ENCODE measurements at regions not wholly inside any gene's neighbourhood (a gene's known extent, or its start where the extent isn't known, plus 50 kb on each side); places are given as distances from the start of the nearest gene placed in this dataset.

- no peak for ATAC-seq
- peaks cover 3% of the 10 kb centered on the region for H3K9me3 Mint-ChIP-seq (ENCODE audit: low read depth)
- CTCF ChIA-PET = no interaction called here
- H3K4me1 Mint-ChIP-seq = no peaks in the 10 kb centered on the region
- H3K27ac Mint-ChIP-seq = no peak overlapping the region
- H3K36me3 Mint-ChIP-seq = no peaks in the 10 kb centered on the region
- no peaks in the 10 kb centered on the region for H3K27me3 Mint-ChIP-seq
- DNase-seq = no peak
- no peak overlapping the region for H3K4me3 Mint-ChIP-seq
Measured at GRCh38 chr2:129610766-129611165, 368.7 kb upstream of the RAB6C start.

- CTCF ChIA-PET = no interaction called here
- peaks cover 3% of the 10 kb centered on the region for H3K9me3 Mint-ChIP-seq (ENCODE audit: low read depth)
- H3K27me3 Mint-ChIP-seq = no peaks in the 10 kb centered on the region
- H3K36me3 Mint-ChIP-seq = no peaks in the 10 kb centered on the region
- no peaks in the 10 kb centered on the region for H3K4me1 Mint-ChIP-seq
- ATAC-seq (no peak), DNase-seq (no peak)
- H3K4me3 Mint-ChIP-seq = no peak overlapping the region
- H3K27ac Mint-ChIP-seq = no peak overlapping the region
Measured at GRCh38 chr2:129611471-129611870, 368.0 kb upstream of the RAB6C start.

- no peaks in the 10 kb centered on the region for H3K27me3 Mint-ChIP-seq
- CTCF ChIA-PET = no interaction called here
- no peaks in the 10 kb centered on the region for H3K9me3 Mint-ChIP-seq (ENCODE audit: low read depth)
- no peak overlapping the region for H3K4me3 Mint-ChIP-seq
- ATAC-seq (no peak), DNase-seq (no peak)
- no peaks in the 10 kb centered on the region for H3K4me1 Mint-ChIP-seq
- no peaks in the 10 kb centered on the region for H3K36me3 Mint-ChIP-seq
- no peak overlapping the region for H3K27ac Mint-ChIP-seq
Measured at GRCh38 chr2:129619471-129619870, 360.0 kb upstream of the RAB6C start.

GRCh38 chr2:129620411-129620810 is 359.1 kb upstream of the RAB6C start:
- H3K27me3 Mint-ChIP-seq = no peaks in the 10 kb centered on the region
- no peak overlapping the region for H3K4me3 Mint-ChIP-seq
- no peak overlapping the region for H3K27ac Mint-ChIP-seq
- no peaks in the 10 kb centered on the region for H3K4me1 Mint-ChIP-seq
- no peak for DNase-seq
- no peaks in the 10 kb centered on the region for H3K9me3 Mint-ChIP-seq (ENCODE audit: low read depth)
- CTCF ChIA-PET = no interaction called here
- no peak for ATAC-seq
- no peaks in the 10 kb centered on the region for H3K36me3 Mint-ChIP-seq

- DNase-seq (no peak), ATAC-seq (no peak)
- Mint-ChIP-seq H3K4me1 (no peaks in the 10 kb centered on the region), H3K9me3 (ENCODE audit: low read depth) (no peaks in the 10 kb centered on the region), H3K27me3 (no peaks in the 10 kb centered on the region), H3K27ac (no peak overlapping the region), H3K36me3 (no peaks in the 10 kb centered on the region), H3K4me3 (no peak overlapping the region)
- CTCF ChIA-PET = no interaction called here
Measured at GRCh38 chr2:129623783-129624182, 355.7 kb upstream of the RAB6C start.

GRCh38 chr2:129627437-129627836 is 352.0 kb upstream of the RAB6C start:
- Mint-ChIP-seq H3K36me3 (no peaks in the 10 kb centered on the region), H3K9me3 (ENCODE audit: low read depth) (no peaks in the 10 kb centered on the region), H3K27ac (no peak overlapping the region), H3K4me3 (no peak overlapping the region), H3K4me1 (no peaks in the 10 kb centered on the region), H3K27me3 (no peaks in the 10 kb centered on the region)
- CTCF ChIA-PET = no interaction called here
- DNase-seq (no peak), ATAC-seq (no peak)

- H3K9me3 Mint-ChIP-seq (ENCODE audit: low read depth) = no peaks in the 10 kb centered on the region
- ATAC-seq = no peak
- no peaks in the 10 kb centered on the region for H3K27me3 Mint-ChIP-seq
- DNase-seq = no peak
- CTCF ChIA-PET = no interaction called here
- no peak overlapping the region for H3K27ac Mint-ChIP-seq
- H3K4me3 Mint-ChIP-seq = no peak overlapping the region
- no peaks in the 10 kb centered on the region for H3K4me1 Mint-ChIP-seq
- no peaks in the 10 kb centered on the region for H3K36me3 Mint-ChIP-seq
Measured at GRCh38 chr2:129636692-129637091, 342.8 kb upstream of the RAB6C start.

GRCh38 chr2:129641371-129641770 is 338.1 kb upstream of the RAB6C start:
- CTCF ChIA-PET = no interaction called here
- H3K36me3 Mint-ChIP-seq = no peaks in the 10 kb centered on the region
- no peaks in the 10 kb centered on the region for H3K9me3 Mint-ChIP-seq (ENCODE audit: low read depth)

GRCh38 chr2:129642526-129643043 is 336.9 kb upstream of the RAB6C start:
- Mint-ChIP-seq H3K27me3 (no peaks in the 10 kb centered on the region), H3K4me3 (no peak overlapping the region), H3K36me3 (no peaks in the 10 kb centered on the region), H3K4me1 (no peaks in the 10 kb centered on the region), H3K9me3 (ENCODE audit: low read depth) (no peaks in the 10 kb centered on the region), H3K27ac (no peak overlapping the region)
- CTCF ChIA-PET = no interaction called here
- ATAC-seq = no peak
- no peak for DNase-seq

More at GRCh38 chr2:129641371-129641770, 338.1 kb upstream of the RAB6C start:
- DNase-seq (no peak), ATAC-seq (no peak)
- H3K27ac Mint-ChIP-seq = no peak overlapping the region
- no peaks in the 10 kb centered on the region for H3K27me3 Mint-ChIP-seq
- H3K4me1 Mint-ChIP-seq = no peaks in the 10 kb centered on the region
- H3K4me3 Mint-ChIP-seq = no peak overlapping the region

GRCh38 chr2:129645335-129645734 is 334.1 kb upstream of the RAB6C start:
- H3K4me3 Mint-ChIP-seq = no peak overlapping the region
- no peaks in the 10 kb centered on the region for H3K4me1 Mint-ChIP-seq
- H3K27ac Mint-ChIP-seq = no peak overlapping the region
- no peaks in the 10 kb centered on the region for H3K27me3 Mint-ChIP-seq
- no peaks in the 10 kb centered on the region for H3K36me3 Mint-ChIP-seq
- H3K9me3 Mint-ChIP-seq (ENCODE audit: low read depth) = no peaks in the 10 kb centered on the region
- ATAC-seq = no peak
- CTCF ChIA-PET = no interaction called here
- no peak for DNase-seq

GRCh38 chr2:129646107-129646506 is 333.4 kb upstream of the RAB6C start:
- Mint-ChIP-seq H3K27me3 (no peaks in the 10 kb centered on the region), H3K9me3 (ENCODE audit: low read depth) (no peaks in the 10 kb centered on the region), H3K27ac (no peak overlapping the region), H3K4me3 (no peak overlapping the region), H3K36me3 (no peaks in the 10 kb centered on the region), H3K4me1 (no peaks in the 10 kb centered on the region)
- ATAC-seq (no peak), DNase-seq (no peak)
- CTCF ChIA-PET = no interaction called here

- Mint-ChIP-seq H3K27ac (no peak overlapping the region), H3K9me3 (ENCODE audit: low read depth) (no peaks in the 10 kb centered on the region), H3K27me3 (no peaks in the 10 kb centered on the region), H3K36me3 (no peaks in the 10 kb centered on the region), H3K4me3 (no peak overlapping the region), H3K4me1 (no peaks in the 10 kb centered on the region)
- ATAC-seq (no peak), DNase-seq (no peak)
- CTCF ChIA-PET = no interaction called here
Measured at GRCh38 chr2:129653246-129653645, 326.2 kb upstream of the RAB6C start.

- H3K9me3 Mint-ChIP-seq (ENCODE audit: low read depth) = no peaks in the 10 kb centered on the region
- no peaks in the 10 kb centered on the region for H3K27me3 Mint-ChIP-seq
- no peak overlapping the region for H3K4me3 Mint-ChIP-seq
- ATAC-seq = no peak
- CTCF ChIA-PET = no interaction called here
- no peak overlapping the region for H3K27ac Mint-ChIP-seq
- no peaks in the 10 kb centered on the region for H3K36me3 Mint-ChIP-seq
- H3K4me1 Mint-ChIP-seq = no peaks in the 10 kb centered on the region
- no peak for DNase-seq
Measured at GRCh38 chr2:129654331-129654730, 325.1 kb upstream of the RAB6C start.

- H3K4me1 Mint-ChIP-seq = no peaks in the 10 kb centered on the region
- no peak for DNase-seq
- H3K36me3 Mint-ChIP-seq = no peaks in the 10 kb centered on the region
- ATAC-seq = no peak
- no peaks in the 10 kb centered on the region for H3K9me3 Mint-ChIP-seq (ENCODE audit: low read depth)
- no peak overlapping the region for H3K4me3 Mint-ChIP-seq
- H3K27me3 Mint-ChIP-seq = no peaks in the 10 kb centered on the region
- H3K27ac Mint-ChIP-seq = no peak overlapping the region
- CTCF ChIA-PET = no interaction called here
Measured at GRCh38 chr2:129656081-129656598, 323.3 kb upstream of the RAB6C start.

GRCh38 chr2:129658430-129658829 is 321.0 kb upstream of the RAB6C start:
- CTCF ChIA-PET = no interaction called here
- Mint-ChIP-seq H3K9me3 (ENCODE audit: low read depth) (no peaks in the 10 kb centered on the region), H3K4me3 (no peak overlapping the region), H3K27me3 (no peaks in the 10 kb centered on the region), H3K4me1 (no peaks in the 10 kb centered on the region), H3K27ac (no peak overlapping the region), H3K36me3 (no peaks in the 10 kb centered on the region)
- no peak for DNase-seq
- ATAC-seq = no peak

All from activated CD8-positive, alpha-beta memory T cell treated with anti-CD3 and anti-CD28 coated beads, Interleukin-2, amount 10 ng/mL, durations not matched to agents 7 days and 5 days (primary cell).